K562 (cell line): ENCODE measurements at regions not wholly inside any gene's neighbourhood (a gene's known extent, or its start where the extent isn't known, plus 50 kb on each side); places are given as distances from the start of the nearest gene placed in this dataset.

Source experiments
- ATAC-seq: fragments of 200-7000 bp; cut with Tn5 transposase; 3 replicates; pipeline ENCODE4 v1.9.1; 2020; ENCODE audit warnings: moderate library complexity
- BruUV-seq: library from RNA; stranded (reverse); fragments of 400-500 nt; replicated peaks from 2 replicates; lab custom pipeline; 2021; lab: Mats Ljungman, UMichigan
- CTCF ChIA-PET: fragments of 300-600 bp; formaldehyde crosslinking; extraction: SDS; loops from one replicate; lab custom pipeline; 2021; ENCODE audit warnings: low intra/inter-chr PET ratio; lab: Yijun Ruan, JAX
- POLR2A ChIA-PET: fragments of 300-600, 350-650 bp; sonication (Branson Sonifier 250); formaldehyde crosslinking; extraction: SDS; loops from one replicate; lab custom pipeline; 2021; ENCODE audit warnings: antibody characterized with exemption, inconsistent platforms; lab: Yijun Ruan, JAX
- DNase-seq, 4 experiments: peaks; one replicate each; pipeline versions ENCODE4 v3.0.0 to v3.0.0-alpha.2; 2011 to 2018; ENCODE audit warnings: low spot score in 3 of 4, mixed read lengths in 3 of 4; ENCODE audit errors: extremely low read depth in 1 of 4
- FAIRE-seq: peaks from 2 replicates; lab custom pipeline; 2011; peaks lifted over from hg19 to GRCh38; lab: Jason Lieb, UNC
- H2AFZ ChIP-seq: 2 replicates; pipeline ENCODE4 v1.6.0; 2011; ENCODE audit warnings: low read depth, low read length, control low read depth, inconsistent platforms
- H3K27ac ChIP-seq: fragments of 200-600 bp; 3 replicates; pipeline ENCODE4 v1.8.0; 2011; ENCODE audit warnings: low read depth, mild to moderate bottlenecking, control low read depth, inconsistent platforms, low read length, moderate library complexity, mixed read lengths; ENCODE audit errors: extremely low read depth
- H3K27me3 ChIP-seq, 2 experiments: fragments of 300-600 bp in 1 of 2; 2 replicates in 1 of 2; 3 replicates in 1 of 2; pipeline versions ENCODE4 v1.6.0 to v1.8.0; 2011; ENCODE audit warnings: inconsistent platforms in 2 of 2, low read length in 2 of 2, mild to moderate bottlenecking in 1 of 2, mixed read lengths in 1 of 2, moderate library complexity in 1 of 2; ENCODE audit not compliant: control insufficient read depth in 2 of 2, insufficient read depth in 2 of 2
- H3K36me3 ChIP-seq: fragments of 300-600 bp; 3 replicates; pipeline ENCODE4 v1.8.0; 2011; ENCODE audit warnings: mild to moderate bottlenecking, low read length, inconsistent platforms; ENCODE audit not compliant: control insufficient read depth, insufficient read depth
- H3K4me1 ChIP-seq, 2 experiments: fragments of 200-600 bp in 1 of 2; replicated peaks in 1 of 2; 2 replicates in 1 of 2; 3 replicates in 1 of 2; pipeline versions ENCODE4 v1.5.1 to v1.8.0; 2011; ENCODE audit warnings: inconsistent platforms in 2 of 2, low read length in 2 of 2, mild to moderate bottlenecking in 1 of 2, mixed read lengths in 1 of 2, moderate library complexity in 1 of 2; ENCODE audit not compliant: control insufficient read depth in 2 of 2, insufficient read depth in 2 of 2
- H3K4me2 ChIP-seq: 2 replicates; pipeline ENCODE4 v1.6.1; 2011; ENCODE audit warnings: low read length, control low read depth, inconsistent platforms, mixed read lengths; ENCODE audit not compliant: insufficient read depth
- H3K4me3 ChIP-seq: fragments of 200-600 bp; sonication (generic), shearing (Covaris generic); 2 replicates; pipeline ENCODE4 v1.5.1; 2016; ENCODE audit warnings: control low read depth, inconsistent platforms
- H3K79me2 ChIP-seq: fragments of 200-600 bp; 3 replicates; pipeline ENCODE4 v1.8.0; 2011; ENCODE audit warnings: low read length, inconsistent platforms; ENCODE audit not compliant: control insufficient read depth, insufficient read depth
- H3K9ac ChIP-seq, 2 experiments: 2 replicates each; pipeline versions ENCODE4 v1.6.0 to v1.6.1; 2011; ENCODE audit warnings: low read depth in 2 of 2, low read length in 2 of 2, control low read depth in 1 of 2, inconsistent platforms in 1 of 2, mild to moderate bottlenecking in 1 of 2, mixed read lengths in 1 of 2; ENCODE audit not compliant: insufficient read depth in 1 of 2
- H3K9me1 ChIP-seq: one replicate; pipeline ENCODE4 v1.6.0; 2011; ENCODE audit warnings: inconsistent platforms, mild to moderate bottlenecking, low read length, moderate library complexity; ENCODE audit not compliant: control insufficient read depth, insufficient read depth
- H3K9me3 ChIP-seq: replicated peaks from 2 replicates; pipeline ENCODE4 v1.5.1; 2011; ENCODE audit warnings: low read depth, low read length, inconsistent platforms; ENCODE audit not compliant: control insufficient read depth, insufficient read depth
- H4K20me1 ChIP-seq: replicated peaks from 2 replicates; pipeline ENCODE4 v1.6.1; 2011; ENCODE audit warnings: low read length, inconsistent platforms, mixed read lengths; ENCODE audit not compliant: control insufficient read depth, insufficient read depth
- GATAD2B ChIP-seq: fragments of 450-650 bp; IDR thresholded peaks from 2 replicates; pipeline ENCODE4 v1.6.1; 2017; ENCODE audit warnings: mild to moderate bottlenecking, borderline replicate concordance
- KAT7 ChIP-seq: sonication (generic); formaldehyde crosslinking; IDR thresholded peaks from 2 replicates; pipeline ENCODE4 v1.8.0; 2022; ENCODE audit warnings: missing genetic modification reagents, mild to moderate bottlenecking, borderline replicate concordance
- L3MBTL2 ChIP-seq: fragments of 450-650 bp; IDR thresholded peaks from 2 replicates; pipeline ENCODE4 v1.6.1; 2016; ENCODE audit warnings: mild to moderate bottlenecking, moderate library complexity
- MEF2A ChIP-seq: IDR thresholded peaks from 2 replicates; pipeline ENCODE4 v1.6.1; 2011; ENCODE audit warnings: low read depth, mild to moderate bottlenecking, low read length, moderate library complexity; ENCODE audit not compliant: control insufficient read depth
- MTA1 ChIP-seq: fragments of 450-650 bp; IDR thresholded peaks from 2 replicates; pipeline ENCODE4 v1.6.1; 2017; ENCODE audit warnings: borderline replicate concordance
- PPARD ChIP-seq: fragments of 250-450 bp; sonication (Bioruptor Pico); IDR thresholded peaks from 2 replicates; pipeline ENCODE4 v1.8.0; 2022; ENCODE audit warnings: inconsistent platforms, mild to moderate bottlenecking, moderate library complexity
- PRMT5 ChIP-seq: sonication (generic); formaldehyde crosslinking; IDR thresholded peaks from 2 replicates; pipeline ENCODE4 v1.5.0; 2020; ENCODE audit warnings: missing genetic modification reagents
- SAFB ChIP-seq: fragments of 200-400 bp; formaldehyde crosslinking; IDR thresholded peaks from 2 replicates; pipeline ENCODE4 v1.6.1; 2017; ENCODE audit warnings: low read depth, low read length, borderline replicate concordance
- SIX5 ChIP-seq, 2 experiments: IDR thresholded peaks; 2 replicates each; pipeline ENCODE4 v1.6.1; 2011; ENCODE audit warnings: low read length in 2 of 2, borderline replicate concordance in 1 of 2, low read depth in 1 of 2, mild to moderate bottlenecking in 1 of 2, moderate library complexity in 1 of 2; ENCODE audit not compliant: insufficient read depth in 1 of 2
- TOE1 ChIP-seq, 2 experiments: fragments of 450-650 bp in 1 of 2; sonication (generic) in 1 of 2; formaldehyde crosslinking in 1 of 2; IDR thresholded peaks; 2 replicates each; pipeline versions ENCODE4 v1.7.1 to v1.8.0; 2016 to 2022; ENCODE audit warnings: borderline replicate concordance in 2 of 2, mild to moderate bottlenecking in 2 of 2, antibody characterized with exemption in 1 of 2, inconsistent platforms in 1 of 2, low read depth in 1 of 2, missing genetic modification reagents in 1 of 2, moderate library complexity in 1 of 2
- ZBTB11 ChIP-seq, 3 experiments: fragments of 200-800 bp in 1 of 3; fragments of 250-450 bp in 1 of 3; fragments of 450-650 bp in 1 of 3; sonication (Bioruptor Pico) in 1 of 3; sonication (Bioruptor generic) in 1 of 3; formaldehyde crosslinking in 1 of 3; IDR thresholded peaks; 2 replicates each; pipeline versions ENCODE4 v1.6.1 to v1.8.0; 2016 to 2022; ENCODE audit warnings: mild to moderate bottlenecking in 2 of 3, missing genetic modification characterization in 2 of 3, missing compliant biosample characterization in 1 of 3, moderate library complexity in 1 of 3
- ZBTB26 ChIP-seq: fragments of 450-650 bp; formaldehyde crosslinking; IDR thresholded peaks from 2 replicates; pipeline ENCODE4 v1.4.0; 2022; ENCODE audit warnings: missing genetic modification characterization
- ZBTB7A ChIP-seq: IDR thresholded peaks from 2 replicates; pipeline ENCODE4 v1.6.1; 2011; ENCODE audit warnings: low read depth, mild to moderate bottlenecking, low read length, moderate library complexity, borderline replicate concordance; ENCODE audit not compliant: control insufficient read depth
- ZNF174 ChIP-seq: fragments of 250-450 bp; sonication (Bioruptor Pico); IDR thresholded peaks from 2 replicates; pipeline ENCODE4 v1.4.0; 2020; ENCODE audit warnings: mild to moderate bottlenecking
- ZNF175 ChIP-seq: fragments of 200-800 bp; sonication (Bioruptor generic); IDR thresholded peaks from 2 replicates; pipeline ENCODE4 v1.6.1; 2016; ENCODE audit warnings: low read depth, mild to moderate bottlenecking, missing genetic modification characterization, missing compliant biosample characterization
- ZNF253 ChIP-seq: fragments of 250-450 bp; sonication (Bioruptor Pico); conservative IDR thresholded peaks from 2 replicates; pipeline ENCODE4 v1.6.1; 2021; ENCODE audit warnings: mild to moderate bottlenecking
- ZNF282 ChIP-seq: sonication (generic); formaldehyde crosslinking; IDR thresholded peaks from 2 replicates; pipeline ENCODE4 v1.8.1; 2023; ENCODE audit warnings: missing genetic modification reagents
- ZNF766 ChIP-seq: fragments of 200-800 bp; sonication (Bioruptor generic); conservative IDR thresholded peaks from 2 replicates; pipeline ENCODE4 v1.6.1; 2016; ENCODE audit warnings: missing genetic modification characterization, missing compliant biosample characterization
- ZNF79 ChIP-seq: fragments of 250-450 bp; sonication (Bioruptor Pico); IDR thresholded peaks from 2 replicates; pipeline ENCODE4 v1.4.0; 2020; ENCODE audit warnings: low read depth, mild to moderate bottlenecking, moderate library complexity
- WGBS: fragments of 100-300 bp; shearing (Covaris generic); methylation state at CpG from one replicate; pipeline ENCODE4 v1.1.6; 2016; ENCODE audit warnings: low coverage, mixed read lengths; ENCODE audit not compliant: insufficient coverage; ENCODE audit errors: missing lambda C conversion rate; 5-methylcytosine and 5-hydroxymethylcytosine counted together
- in situ Hi-C: fragments of 300-500 bp; cut with MboI; formaldehyde crosslinking; loops from 4 replicates; pipeline ENCODE4 v1.15.0; 2018; ENCODE audit warnings: inconsistent platforms, mixed read lengths
- intact Hi-C: fragments of 100-400 bp; cut with micrococcal nuclease; formaldehyde crosslinking; loops from 2 replicates; pipeline ENCODE4 v1.14.2; 2022

GRCh38 chr2:236459393-236459792 lies 110.2 kb upstream of the ACKR3 start:
- FAIRE-seq (no peak), DNase-seq (no peak), ATAC-seq (no peak)
- in situ Hi-C loops (no loop called here), intact Hi-C loops (no loop called here)
- no peaks in the 10 kb centered on the region for H3K9me1 ChIP-seq
- no peak overlapping the region for H3K4me3 ChIP-seq
- H2AFZ ChIP-seq = no peak overlapping the region
- H3K4me1 ChIP-seq = no peaks in the 10 kb centered on the region
- H3K27me3 ChIP-seq = no peaks in the 10 kb centered on the region
- H3K9me3 ChIP-seq = no peaks in the 10 kb centered on the region
- no peak overlapping the region for H3K27ac ChIP-seq
- 83% methylated on average over 17 of the region's 18 CpGs for WGBS
- H4K20me1 ChIP-seq = no peaks in the 10 kb centered on the region
- H3K36me3 ChIP-seq = no peaks in the 10 kb centered on the region
- POLR2A ChIA-PET = no interaction called here
- H3K9ac ChIP-seq = no peak overlapping the region
- H3K4me2 ChIP-seq = no peak overlapping the region
- no TSS peak for BruUV-seq
- CTCF ChIA-PET = no interaction called here
- H3K79me2 ChIP-seq = no peaks in the 10 kb centered on the region
- TF ChIP-seq KAT7 = no peak
- no peak for TF ChIP-seq GATAD2B
- no peak for TF ChIP-seq PRMT5 (CRISPR knock-in tag)
- peak; percentile 74; the same call in 1 of the 2 replicates for TF ChIP-seq PPARD (CRISPR knock-in tag)
- no peak for TF ChIP-seq ZNF175 (CRISPR knock-in tag)
- TF ChIP-seq MEF2A = no peak
- TF ChIP-seq SAFB = no peak
- no peak for TF ChIP-seq L3MBTL2
- TF ChIP-seq ZBTB7A = no peak
- no peak for TF ChIP-seq ZNF282 (CRISPR knock-in tag)
- TF ChIP-seq TOE1 (IDR thresholded peaks at IDR 0.05; ENCODE audit: borderline replicate concordance) = no peak
- TF ChIP-seq TOE1 (CRISPR knock-in tag; IDR thresholded peaks at IDR 0.05; ENCODE audit: borderline replicate concordance, low read depth) = no peak
- TF ChIP-seq SIX5 (IDR thresholded peaks at IDR 0.05; ENCODE audit: borderline replicate concordance in 1 of 2, insufficient read depth in 1 of 2, low read depth in 1 of 2, low read length in 2 of 2) = no peak
- no peak for TF ChIP-seq ZNF174 (CRISPR knock-in tag)
- peak in 1 of 3 experiments; percentile 72; a peak in 1 of 6 replicates for TF ChIP-seq ZBTB11 (CRISPR knock-in tag; IDR thresholded peaks at IDR 0.05)
- no peak for TF ChIP-seq ZBTB26 (CRISPR knock-in tag)
- no peak for TF ChIP-seq ZNF253 (CRISPR knock-in tag)
- no peak for TF ChIP-seq ZNF766 (CRISPR knock-in tag)
- no peak for TF ChIP-seq ZNF79
- TF ChIP-seq MTA1 = no peak
